Transverse colon (tissue), 4 donors: ENCODE measurements at regions not wholly inside any gene's neighbourhood (a gene's known extent, or its start where the extent isn't known, plus 50 kb on each side); places are given as distances from the start of the nearest gene placed in this dataset.

Source experiments
- DNase-seq: peaks from one replicate; pipeline ENCODE4 v3.0.0-alpha.2; 2019
- H3K27ac ChIP-seq, 4 donors: fragments of 200-600 bp; sonication (generic); 2 replicates each; pipeline ENCODE4 v1.5.1; 2016 to 2018; ENCODE audit warnings: inconsistent platforms in 4 of 4
- H3K27me3 ChIP-seq: fragments of 200-600 bp; sonication (generic); 2 replicates; pipeline ENCODE4 v1.5.1; 2017; ENCODE audit warnings: inconsistent platforms
- H3K36me3 ChIP-seq, 4 donors: fragments of 200-600 bp; sonication (generic); 2 replicates each; pipeline ENCODE4 v1.5.1; 2017 to 2019; ENCODE audit warnings: inconsistent platforms in 4 of 4
- H3K4me1 ChIP-seq, 4 donors: fragments of 200-600 bp; sonication (generic); 2 replicates each; pipeline ENCODE4 v1.5.1; 2017 to 2020; ENCODE audit warnings: inconsistent platforms in 4 of 4
- H3K4me3 ChIP-seq, 4 donors: fragments of 200-600 bp; sonication (generic); 1 replicate in 1 of 4; 2 replicates in 3 of 4; pipeline versions ENCODE4 v1.5.1 to v1.6.1; 2017 to 2019; ENCODE audit warnings: inconsistent platforms in 4 of 4
- H3K9me3 ChIP-seq, 2 donors: fragments of 200-600 bp; sonication (generic); 2 replicates each; pipeline ENCODE4 v1.5.1; 2017 to 2019; ENCODE audit warnings: inconsistent platforms in 2 of 2
- EP300 ChIP-seq: sonication (generic); formaldehyde crosslinking; IDR thresholded peaks from one replicate; pipeline ENCODE4 v1.6.1; 2017; ENCODE audit warnings: antibody characterized with exemption, low read depth
- POLR2A ChIP-seq: fragments of 450-650 bp; IDR thresholded peaks from one replicate; pipeline ENCODE4 v1.6.1; 2016; ENCODE audit warnings: antibody characterized with exemption, mild to moderate bottlenecking, moderate library complexity
- POLR2AphosphoS5 ChIP-seq, 3 donors: sonication (generic); formaldehyde crosslinking; IDR thresholded peaks; one replicate each; pipeline ENCODE4 v1.6.1; 2016; ENCODE audit warnings: antibody characterized with exemption in 3 of 3
- WGBS, 2 donors: methylation state at CpG; one replicate each; pipeline ENCODE4 v1.1.5; 2018; ENCODE audit warnings: low coverage in 1 of 2; 5-methylcytosine and 5-hydroxymethylcytosine counted together
- in situ Hi-C, 4 donors: fragments of 200-750 bp; cut with MboI; loops; one replicate each; pipeline versions ENCODE4 v1.15.0 to v1.15.1; 2017; ENCODE audit warnings: low sequenced_read_pairs in 3 of 4, low pct_ligation_motif_present in 1 of 4, low pct_unique_long_range_greater_than_20kb in 1 of 4
- intact Hi-C: fragments of 100-400 bp; cut with DNase I; formaldehyde crosslinking; loops from one replicate; pipeline ENCODE4 v1.15.1; 2023; ENCODE audit warnings: low total_unique reads
- TF ChIP-seq, protein P1 (sequence below), 5 experiments: fragments of 200-600 bp in 3 of 5; fragments of 450-650 bp in 2 of 5; sonication (generic) in 3 of 5; IDR thresholded peaks; 1 replicate in 2 of 5; 2 replicates in 3 of 5; pipeline ENCODE4 v1.5.1; 2016 to 2017; ENCODE audit warnings: antibody characterized with exemption in 5 of 5, inconsistent platforms in 3 of 5, mild to moderate bottlenecking in 2 of 5, moderate library complexity in 1 of 5

DNA sequence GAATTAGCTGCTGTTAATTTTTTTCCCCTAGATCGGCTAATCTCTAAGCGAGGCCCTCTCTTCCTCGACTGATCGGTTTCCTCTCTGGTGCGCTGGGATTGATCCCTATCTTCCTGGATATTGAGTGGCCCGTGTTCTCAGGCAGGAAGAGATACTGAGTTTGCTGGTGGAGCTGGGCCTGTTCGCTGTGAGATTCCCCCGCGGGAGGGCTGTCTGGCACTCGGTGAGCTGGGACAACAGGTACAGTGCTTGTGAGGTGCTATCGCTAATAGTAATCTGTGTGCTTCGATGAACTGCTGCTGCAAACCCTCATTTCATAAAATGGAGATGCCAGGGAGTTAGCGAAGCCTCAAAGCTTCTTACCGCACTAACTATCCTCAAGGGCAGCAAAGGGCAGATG lies 310.3 kb downstream of the NXPE2 start:
- intact Hi-C loops (no loop called here), in situ Hi-C loops (no loop called here)
- no peak overlapping the region for H3K27ac ChIP-seq
- no peaks in the 10 kb centered on the region for H3K27me3 ChIP-seq
- H3K36me3 ChIP-seq: no peaks in the 10 kb centered on the region
- WGBS, 2 donors: 85 to 100% methylated on average over 1 to 14 of the region's 14 CpGs
- TF ChIP-seq, protein P1, sequence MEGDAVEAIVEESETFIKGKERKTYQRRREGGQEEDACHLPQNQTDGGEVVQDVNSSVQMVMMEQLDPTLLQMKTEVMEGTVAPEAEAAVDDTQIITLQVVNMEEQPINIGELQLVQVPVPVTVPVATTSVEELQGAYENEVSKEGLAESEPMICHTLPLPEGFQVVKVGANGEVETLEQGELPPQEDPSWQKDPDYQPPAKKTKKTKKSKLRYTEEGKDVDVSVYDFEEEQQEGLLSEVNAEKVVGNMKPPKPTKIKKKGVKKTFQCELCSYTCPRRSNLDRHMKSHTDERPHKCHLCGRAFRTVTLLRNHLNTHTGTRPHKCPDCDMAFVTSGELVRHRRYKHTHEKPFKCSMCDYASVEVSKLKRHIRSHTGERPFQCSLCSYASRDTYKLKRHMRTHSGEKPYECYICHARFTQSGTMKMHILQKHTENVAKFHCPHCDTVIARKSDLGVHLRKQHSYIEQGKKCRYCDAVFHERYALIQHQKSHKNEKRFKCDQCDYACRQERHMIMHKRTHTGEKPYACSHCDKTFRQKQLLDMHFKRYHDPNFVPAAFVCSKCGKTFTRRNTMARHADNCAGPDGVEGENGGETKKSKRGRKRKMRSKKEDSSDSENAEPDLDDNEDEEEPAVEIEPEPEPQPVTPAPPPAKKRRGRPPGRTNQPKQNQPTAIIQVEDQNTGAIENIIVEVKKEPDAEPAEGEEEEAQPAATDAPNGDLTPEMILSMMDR (IDR thresholded peaks at IDR 0.05): no peak
- TF ChIP-seq EP300 (no peak), POLR2A (no peak), POLR2AphosphoS5 (IDR thresholded peaks at IDR 0.05) (no peak)
- DNase-seq: no peak
- no peaks in the 10 kb centered on the region for H3K4me1 ChIP-seq
- no peaks in the 10 kb centered on the region for H3K9me3 ChIP-seq
- no peak overlapping the region for H3K4me3 ChIP-seq

DNA sequence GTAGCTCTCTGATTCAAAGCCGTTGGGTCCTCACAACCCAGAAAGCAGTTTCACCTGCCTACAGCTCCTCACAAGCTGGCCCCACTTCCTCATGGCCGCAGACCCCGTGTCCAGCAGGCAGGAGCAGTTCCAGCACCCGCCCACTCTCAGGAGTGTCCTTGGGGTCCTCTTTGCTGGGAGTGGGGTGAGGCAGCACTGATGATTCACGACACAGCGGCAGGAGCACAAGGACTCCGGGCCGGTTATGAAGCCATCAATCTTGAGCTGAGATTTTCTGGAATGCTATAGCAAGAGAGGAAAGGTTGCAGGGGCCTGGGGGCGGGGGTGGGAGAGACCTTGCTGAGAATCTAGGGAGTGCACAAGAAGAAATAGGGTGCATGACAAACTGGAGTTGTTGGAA lies 311.2 kb downstream of the NXPE2 start:
- WGBS, 2 donors: 60 to 83% methylated on average over 5 to 9 of the region's 9 CpGs
- no peaks in the 10 kb centered on the region for H3K4me1 ChIP-seq
- intact Hi-C loops (no loop called here), in situ Hi-C loops (no loop called here)
- no peak overlapping the region for H3K27ac ChIP-seq
- no peak overlapping the region for H3K4me3 ChIP-seq
- H3K36me3 ChIP-seq: no peaks in the 10 kb centered on the region
- no peak for DNase-seq
- no peak for TF ChIP-seq POLR2AphosphoS5 (IDR thresholded peaks at IDR 0.05)
- TF ChIP-seq, protein P1 (IDR thresholded peaks at IDR 0.05): no peak
- TF ChIP-seq EP300: no peak
- H3K9me3 ChIP-seq: no peaks in the 10 kb centered on the region
- H3K27me3 ChIP-seq: peaks cover 3% of the 10 kb centered on the region

DNA sequence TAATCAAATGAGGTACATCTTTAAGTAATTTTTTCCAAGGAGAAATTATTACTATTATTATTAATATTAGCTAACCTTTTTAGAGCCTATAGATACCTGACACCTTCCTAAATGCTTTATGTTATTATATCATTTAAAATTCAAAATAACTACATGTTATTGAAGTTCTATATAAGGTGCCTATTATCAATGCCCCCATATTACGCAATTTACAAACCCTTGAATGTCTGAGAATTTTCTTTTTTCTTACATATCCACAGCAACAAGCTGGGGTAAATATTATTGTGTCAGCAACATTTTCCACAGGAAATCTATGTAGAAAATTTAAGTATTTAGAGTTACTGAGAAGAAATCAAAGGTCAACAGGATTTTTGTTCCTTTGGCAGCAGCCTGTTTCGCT lies 327.3 kb downstream of the NXPE2 start:
- no peak overlapping the region for H3K4me3 ChIP-seq
- H3K36me3 ChIP-seq: no peaks in the 10 kb centered on the region
- H3K4me1 ChIP-seq: no peaks in the 10 kb centered on the region
- in situ Hi-C loops: no loop called here
- no peak for DNase-seq
- no peak overlapping the region for H3K27ac ChIP-seq
- no peak for TF ChIP-seq POLR2AphosphoS5 (IDR thresholded peaks at IDR 0.05)
- no peaks in the 10 kb centered on the region for H3K9me3 ChIP-seq
- 85 to 87% methylated on average over 2 of the region's 2 CpGs for WGBS, 2 donors
- H3K27me3 ChIP-seq: no peaks in the 10 kb centered on the region
- intact Hi-C loops: no loop called here

DNA sequence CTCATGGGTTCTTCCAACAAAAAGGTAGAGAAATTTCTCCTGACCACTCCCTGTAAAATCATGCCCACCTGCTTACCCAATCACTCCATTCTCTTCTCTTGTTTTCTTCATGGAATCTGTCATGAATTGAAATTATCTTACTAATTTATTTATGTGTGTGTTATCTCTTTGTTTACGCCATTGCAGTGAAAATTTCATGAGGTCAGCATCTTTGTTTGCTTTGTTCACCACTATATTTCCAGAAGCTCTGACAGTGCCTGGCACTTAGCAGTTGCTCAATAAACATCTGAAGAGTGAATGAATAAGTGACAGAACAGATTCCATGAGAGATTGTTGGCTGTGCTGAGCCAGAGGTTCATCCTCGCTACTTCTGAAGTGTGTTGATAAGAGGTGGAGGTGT lies 329.5 kb downstream of the NXPE2 start:
- Histone ChIP-seq H3K9me3 (no peaks in the 10 kb centered on the region), H3K36me3 (no peaks in the 10 kb centered on the region), H3K4me1 (no peaks in the 10 kb centered on the region), H3K4me3 (no peak overlapping the region), H3K27me3 (no peaks in the 10 kb centered on the region), H3K27ac (no peak overlapping the region)
- DNase-seq: no peak
- intact Hi-C loops (no loop called here), in situ Hi-C loops (no loop called here)
- TF ChIP-seq, protein P1 (IDR thresholded peaks at IDR 0.05): no peak
- 73 to 88% methylated on average over 2 of the region's 2 CpGs for WGBS, 2 donors

DNA sequence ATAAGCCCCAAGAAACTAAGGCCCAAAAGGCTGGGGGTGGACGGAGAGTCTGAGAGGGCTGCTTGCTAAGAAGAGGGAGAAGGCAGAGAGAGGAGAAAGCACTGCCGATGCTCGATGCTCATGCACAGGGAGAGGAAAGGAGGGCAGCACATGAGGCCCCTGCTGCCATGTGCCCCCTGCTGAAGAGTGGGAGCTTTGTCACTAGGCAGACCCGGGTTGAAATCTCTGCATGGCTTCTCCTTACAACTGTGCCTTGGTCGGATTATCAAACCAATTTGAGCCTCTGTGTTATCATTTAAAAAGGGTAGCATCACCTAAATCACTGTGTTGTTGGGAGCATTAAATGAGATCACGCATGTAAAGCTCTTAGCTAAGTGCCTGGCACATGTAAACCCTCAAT lies 330.5 kb downstream of the NXPE2 start:
- WGBS, 2 donors: 53 to 65% methylated on average over 6 of the region's 6 CpGs
- in situ Hi-C loops (no loop called here), intact Hi-C loops (no loop called here)
- H3K4me3 ChIP-seq: no peak overlapping the region
- H3K9me3 ChIP-seq: no peaks in the 10 kb centered on the region
- no peak overlapping the region for H3K27ac ChIP-seq
- no peaks in the 10 kb centered on the region for H3K27me3 ChIP-seq
- DNase-seq: no peak
- no peaks in the 10 kb centered on the region for H3K36me3 ChIP-seq
- TF ChIP-seq POLR2A: no peak
- TF ChIP-seq, protein P1 (IDR thresholded peaks at IDR 0.05): no peak
- TF ChIP-seq POLR2AphosphoS5 (IDR thresholded peaks at IDR 0.05): no peak
- TF ChIP-seq EP300: no peak
- H3K4me1 ChIP-seq: no peaks in the 10 kb centered on the region
